NCI-H460 (cell line): ENCODE measurements at regions not wholly inside any gene's neighbourhood (a gene's known extent, or its start where the extent isn't known, plus 50 kb on each side); places are given as distances from the start of the nearest gene placed in this dataset.
"Not testable (repeated sequence)": the region's sequence is repeated elsewhere in the genome, so short reads cannot be mapped to it uniquely, and the experiment has no call there.

Source experiments
- DNase-seq: peaks from one replicate; pipeline ENCODE4 v3.0.0-alpha.2; 2016; ENCODE audit warnings: low read depth; ENCODE audit errors: extremely low read depth

DNA sequence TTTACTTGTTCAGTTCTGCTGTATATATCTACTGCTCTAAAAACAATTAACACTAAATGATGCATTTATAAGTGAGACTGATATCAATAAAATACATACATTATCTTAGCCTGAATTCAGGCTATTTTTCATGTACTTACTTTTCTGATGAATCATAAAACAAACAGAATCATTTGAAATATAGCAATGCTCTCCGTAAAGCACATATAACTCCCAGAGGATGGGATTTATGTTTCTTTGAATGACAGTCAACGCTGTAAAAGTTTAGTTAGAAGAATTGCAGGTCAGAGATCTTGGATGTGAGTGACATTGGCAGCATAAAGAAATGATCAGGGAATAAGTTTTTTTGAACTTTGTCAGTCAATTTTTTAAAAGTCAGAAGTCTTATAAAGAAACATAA lies 740.2 kb upstream of the NOVA1 start:
- DNase-seq: no peak

DNA sequence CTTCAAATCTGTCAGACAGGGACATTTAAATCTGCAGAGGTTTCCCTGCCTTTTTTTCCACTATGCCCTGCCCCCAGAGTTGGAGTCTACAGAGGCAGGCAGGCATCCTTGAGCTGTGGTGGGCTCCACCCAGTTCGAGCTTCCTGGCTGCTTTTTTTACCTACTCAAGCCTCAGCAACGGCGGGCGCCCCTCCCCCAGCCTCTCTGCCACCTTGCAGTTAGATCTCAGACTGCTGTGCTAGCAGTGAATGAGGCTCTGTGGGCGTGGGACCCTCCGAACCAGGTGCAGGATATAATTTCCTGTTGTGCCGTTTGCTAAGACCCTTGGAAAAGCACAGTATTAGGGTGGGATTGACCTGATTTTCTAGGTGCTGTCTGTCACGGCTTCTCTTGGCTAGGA lies 765.2 kb upstream of the NOVA1 start:
- not testable (repeated sequence) for DNase-seq

GRCh38 chr14:27366596-27366995 lies 768.8 kb upstream of the NOVA1 start:
- peak; percentile 26 for DNase-seq

DNA sequence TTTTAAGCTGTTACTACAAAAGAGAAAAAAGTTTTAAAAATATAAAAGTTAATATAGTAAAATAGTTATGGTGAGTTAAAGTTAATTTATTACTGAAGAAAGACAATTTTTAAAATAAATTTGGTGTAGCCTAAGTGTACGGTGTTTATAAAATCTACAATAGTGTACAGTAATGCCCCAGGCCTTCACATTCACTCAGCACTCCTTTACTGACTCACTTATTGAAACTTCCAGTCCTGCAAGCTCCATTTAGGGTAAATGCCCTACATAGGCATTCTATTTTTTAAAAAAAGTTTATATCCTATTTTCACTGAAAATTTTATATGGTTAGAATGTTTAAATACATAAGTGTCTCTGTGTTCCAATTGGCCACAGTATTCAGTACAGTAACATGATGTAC lies 769.5 kb upstream of the NOVA1 start:
- DNase-seq: no peak

DNA sequence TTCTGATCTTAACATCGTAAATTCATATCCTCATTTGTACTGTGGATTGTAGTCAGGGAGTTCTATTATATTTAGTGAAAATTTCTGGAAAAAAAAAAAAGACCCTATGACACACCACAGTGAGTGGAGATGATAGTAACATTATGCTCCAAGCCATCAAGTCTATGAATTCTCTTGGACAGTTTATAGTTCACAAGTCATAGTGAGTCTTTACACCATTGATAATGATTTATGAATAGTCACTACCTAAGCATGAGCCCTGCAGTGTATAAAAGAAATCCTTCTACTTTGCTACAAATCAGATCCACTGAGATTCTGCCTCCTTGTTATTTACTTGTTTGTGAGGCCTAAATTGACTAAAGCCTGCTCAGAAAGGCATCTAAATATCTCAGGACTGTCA lies 772.2 kb upstream of the NOVA1 start:
- DNase-seq: no peak

- DNase-seq: no peak
These were observed 772.9 kb upstream of the NOVA1 start for GRCh38 chr14:27370775-27371174.

DNA sequence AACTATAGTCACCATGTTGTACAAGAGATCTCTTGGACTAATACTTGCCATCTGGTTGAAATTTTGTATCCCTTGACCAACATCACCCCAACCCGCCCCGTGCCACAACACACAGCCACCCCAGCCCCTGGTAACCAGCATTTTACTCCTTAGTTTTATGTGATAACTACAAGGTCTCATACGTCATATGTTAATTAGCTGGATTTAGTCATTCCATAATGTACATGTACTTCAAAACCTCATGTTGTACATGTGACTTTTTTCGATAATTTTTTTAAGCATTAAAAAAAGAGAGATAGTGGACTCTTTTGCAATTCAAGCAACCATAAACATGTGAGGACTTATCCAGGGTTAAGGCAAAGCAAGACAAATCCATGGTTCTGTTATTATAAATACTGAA lies 773.4 kb upstream of the NOVA1 start:
- DNase-seq: no peak

- no peak for DNase-seq
These were observed 774.0 kb upstream of the NOVA1 start for GRCh38 chr14:27371868-27372267.

GRCh38 chr14:27372771-27373170 lies 774.9 kb upstream of the NOVA1 start:
- no peak for DNase-seq

DNA sequence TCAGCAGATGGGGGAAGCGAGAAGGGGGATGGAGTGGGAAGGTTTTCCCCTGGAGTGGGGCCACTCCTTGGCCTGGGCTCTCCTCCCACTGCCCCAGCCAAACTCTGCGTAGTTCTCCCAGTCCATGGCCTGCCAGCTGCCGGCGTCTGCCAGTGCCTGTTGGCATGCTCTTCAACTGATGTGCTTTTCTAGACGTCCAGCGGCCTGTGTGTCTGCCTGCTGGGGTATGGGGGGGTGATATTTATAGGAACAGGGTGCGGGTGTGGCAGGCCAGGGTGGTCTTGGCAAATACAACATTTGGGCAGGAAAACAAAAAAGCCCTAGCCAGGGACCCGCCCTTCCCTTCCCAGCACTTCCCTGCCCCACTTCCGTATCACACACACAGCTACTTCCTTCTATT lies 786.3 kb upstream of the NOVA1 start:
- no peak for DNase-seq

DNA sequence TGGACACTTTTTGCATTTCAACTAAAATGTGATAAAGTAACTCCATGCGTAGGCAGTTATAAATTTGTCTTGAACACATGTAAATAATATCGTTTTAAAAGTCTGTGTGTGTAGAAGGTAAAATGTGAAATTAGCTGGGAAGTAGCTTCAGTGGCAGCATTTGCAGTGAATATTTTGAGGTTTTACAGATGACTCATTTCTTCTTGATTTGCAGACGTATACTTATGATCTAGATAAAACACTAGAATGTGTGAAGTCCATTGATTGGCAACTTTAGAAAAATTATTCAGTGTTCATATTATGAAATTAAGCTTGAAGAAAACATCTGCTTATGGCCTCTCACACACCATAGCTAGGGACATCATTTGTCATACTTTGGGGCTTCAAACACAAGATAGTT lies 788.6 kb upstream of the NOVA1 start:
- DNase-seq: no peak

DNA sequence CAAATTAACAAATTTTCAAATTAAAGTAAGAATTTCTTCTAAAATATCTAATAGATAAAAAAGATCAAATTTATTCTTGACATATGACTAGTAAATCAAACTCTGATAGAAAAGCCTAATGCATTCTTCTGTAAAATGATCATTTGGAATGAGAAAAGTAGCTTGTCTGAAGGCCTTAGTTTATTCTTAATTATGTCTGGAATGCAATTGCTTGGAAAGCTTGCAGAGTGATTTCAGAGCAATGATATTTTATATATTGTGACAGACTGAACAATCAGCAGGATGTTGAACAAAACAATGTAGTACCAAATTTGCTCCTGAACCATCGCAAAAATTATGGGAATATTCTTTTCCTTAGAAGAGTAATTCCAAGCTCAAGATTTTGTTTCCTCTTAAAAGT lies 789.6 kb upstream of the NOVA1 start:
- no peak for DNase-seq

DNA sequence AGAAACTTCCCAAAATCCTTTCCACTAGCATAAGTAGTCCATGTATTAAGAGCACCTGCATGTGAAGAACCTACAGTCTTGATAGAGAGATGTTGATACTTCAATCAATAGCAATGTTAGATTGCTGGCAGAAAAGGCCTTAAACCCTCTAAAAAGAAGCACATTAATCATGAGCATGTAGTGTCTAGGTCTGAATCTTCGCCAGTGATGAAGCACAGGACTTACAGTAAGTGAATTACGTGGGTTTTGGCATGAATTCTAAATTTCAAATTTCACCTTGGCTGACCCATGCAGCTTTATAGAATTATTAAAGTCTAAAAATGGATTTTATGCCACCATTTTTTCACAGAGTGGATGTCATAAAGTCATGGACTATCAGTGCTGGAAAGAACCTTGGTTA lies 791.6 kb upstream of the NOVA1 start:
- DNase-seq: no peak

GRCh38 chr14:27390155-27390554 lies 792.3 kb upstream of the NOVA1 start:
- DNase-seq: no peak

GRCh38 chr14:27391331-27391730 lies 793.5 kb upstream of the NOVA1 start:
- DNase-seq: no peak

GRCh38 chr14:27392153-27392552 lies 794.3 kb upstream of the NOVA1 start:
- DNase-seq: no peak

- DNase-seq: peak; percentile 58
These were observed 812.1 kb upstream of the NOVA1 start for GRCh38 chr14:27409944-27410343.

DNA sequence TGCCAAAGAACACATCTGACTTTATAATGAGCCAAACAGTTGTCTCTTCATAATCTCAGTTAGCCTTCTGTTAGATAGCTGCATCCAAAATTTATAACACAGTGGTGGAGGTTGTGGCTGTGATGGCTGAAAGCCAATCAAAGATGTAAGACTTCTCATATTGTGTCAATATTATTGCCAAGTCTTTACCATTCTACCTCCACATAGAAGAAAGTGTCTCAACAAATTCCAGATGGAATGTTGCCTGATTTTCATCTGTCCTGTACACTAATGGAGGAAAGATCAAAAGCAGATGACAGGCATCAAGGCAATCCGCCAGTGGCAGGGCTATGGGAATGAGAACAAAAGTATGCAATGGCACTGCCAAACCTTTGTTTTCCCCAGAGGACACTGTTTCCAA lies 813.1 kb upstream of the NOVA1 start:
- peak; percentile 4 for DNase-seq

GRCh38 chr14:27427796-27428195 lies 830.0 kb upstream of the NOVA1 start:
- DNase-seq: peak; percentile 89

- no peak for DNase-seq
These were observed 838.3 kb upstream of the NOVA1 start for GRCh38 chr14:27435923-27436670.

DNA sequence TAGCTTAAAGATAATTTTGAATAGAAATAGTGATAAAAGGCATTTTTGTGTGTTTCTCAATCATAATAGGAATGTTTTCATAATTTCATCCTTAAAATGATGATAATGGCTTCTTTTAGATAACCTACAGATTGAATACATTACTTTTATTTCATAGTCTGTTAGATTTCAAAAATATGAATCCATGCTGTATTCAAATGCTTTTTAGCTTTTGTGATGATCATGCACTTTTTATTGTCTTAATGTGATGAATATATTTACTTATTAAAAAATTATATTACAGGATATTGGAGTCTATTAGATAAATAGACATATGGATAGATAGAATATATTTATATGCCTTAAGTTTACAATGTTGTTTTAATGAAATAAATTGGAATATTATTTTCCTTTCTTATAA lies 886.8 kb upstream of the NOVA1 start:
- no peak for DNase-seq

DNA sequence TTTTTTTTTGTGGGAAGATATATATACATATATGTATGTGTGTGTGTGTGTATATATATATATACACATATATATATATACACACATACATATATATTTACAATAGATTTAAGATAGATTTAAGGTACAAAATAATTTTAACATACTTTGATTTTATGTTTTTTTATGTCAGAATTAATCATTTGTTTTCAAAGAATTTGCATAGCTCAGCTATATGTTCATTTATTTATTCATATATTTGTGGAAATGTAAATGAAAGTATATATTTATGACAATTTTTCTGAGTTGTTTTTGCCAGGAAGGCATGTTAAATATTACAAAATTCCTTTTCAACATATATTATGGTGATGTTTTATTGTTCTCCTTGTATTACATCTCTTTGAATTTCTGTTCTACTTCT lies 887.4 kb upstream of the NOVA1 start:
- no peak for DNase-seq

DNA sequence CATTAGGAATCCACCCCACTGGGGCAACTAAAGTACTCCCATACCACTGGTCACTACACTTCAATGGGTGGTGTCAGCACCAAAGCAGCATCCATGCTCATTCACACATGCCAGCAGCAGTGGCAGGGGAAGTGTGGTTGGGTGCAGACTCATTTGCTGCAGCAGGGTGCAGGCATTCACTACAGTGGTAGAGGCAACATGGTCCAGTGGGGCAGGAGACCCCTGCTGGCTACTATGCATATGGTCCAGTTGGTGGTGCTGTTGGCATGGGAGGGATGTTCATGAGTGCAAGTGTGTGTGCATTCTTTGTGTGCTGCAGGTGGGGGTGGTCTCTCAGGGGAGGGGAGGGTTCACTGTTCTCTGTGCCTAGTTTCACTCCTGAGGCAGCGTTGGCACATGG lies 908.4 kb upstream of the NOVA1 start:
- no peak for DNase-seq
